HG03066 (cell line): ENCODE measurements at regions not wholly inside any gene's neighbourhood (a gene's known extent, or its start where the extent isn't known, plus 50 kb on each side); places are given as distances from the start of the nearest gene placed in this dataset.
"Not testable (repeated sequence)": the region's sequence is repeated elsewhere in the genome, so short reads cannot be mapped to it uniquely, and the experiment has no call there.

Source experiments
- ATAC-seq: cut with Tn5 transposase; IDR thresholded peaks from one replicate; pipeline ENCODE4 v1.9.1; 2021; ENCODE audit warnings: low read depth; ENCODE audit not compliant: unreplicated experiment

DNA sequence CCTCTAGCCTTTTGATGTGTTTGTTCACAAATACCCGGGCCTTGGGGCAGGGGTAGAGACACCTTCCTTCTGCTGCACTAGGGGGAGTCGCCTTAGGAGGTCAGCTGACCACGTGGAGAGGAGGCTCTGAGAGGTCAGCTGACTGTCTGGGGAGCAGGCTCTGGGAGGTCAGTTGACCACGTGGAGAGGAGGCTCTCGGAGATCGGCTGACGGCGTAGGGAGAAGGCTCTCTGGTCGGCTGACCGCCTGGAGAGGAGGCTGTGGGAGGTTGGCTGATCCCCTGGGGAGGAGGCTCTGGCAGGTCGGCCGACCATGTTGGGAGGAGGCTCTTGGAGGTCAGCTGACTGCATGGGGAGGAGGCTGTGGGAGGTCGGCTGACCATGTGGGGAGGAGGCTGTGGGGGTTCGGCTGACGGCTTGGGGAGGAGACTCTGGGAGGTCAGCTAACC lies 59.6 kb upstream of the LYZL1 start:
- no peak for ATAC-seq

DNA sequence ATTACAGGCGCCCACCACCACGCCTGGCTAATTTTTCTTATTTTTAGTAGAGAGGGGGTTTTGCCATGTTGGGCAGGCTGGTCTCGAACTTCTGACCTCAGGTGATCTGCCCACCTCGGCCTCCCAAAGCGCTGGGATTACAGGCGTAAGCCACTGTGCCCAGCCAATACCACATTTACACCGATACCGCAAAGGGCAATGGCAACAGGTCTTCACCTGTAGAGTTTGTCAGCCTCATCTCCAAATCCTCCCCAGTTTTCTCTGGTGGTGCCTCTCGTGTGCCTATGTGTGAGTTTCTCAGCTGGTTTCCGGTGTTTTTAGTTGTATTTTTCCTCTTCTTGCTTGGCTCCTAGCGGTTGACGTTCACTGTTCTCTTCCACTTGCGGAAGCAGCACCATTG lies 52.0 kb upstream of the LYZL1 start:
- not testable (repeated sequence) for ATAC-seq

DNA sequence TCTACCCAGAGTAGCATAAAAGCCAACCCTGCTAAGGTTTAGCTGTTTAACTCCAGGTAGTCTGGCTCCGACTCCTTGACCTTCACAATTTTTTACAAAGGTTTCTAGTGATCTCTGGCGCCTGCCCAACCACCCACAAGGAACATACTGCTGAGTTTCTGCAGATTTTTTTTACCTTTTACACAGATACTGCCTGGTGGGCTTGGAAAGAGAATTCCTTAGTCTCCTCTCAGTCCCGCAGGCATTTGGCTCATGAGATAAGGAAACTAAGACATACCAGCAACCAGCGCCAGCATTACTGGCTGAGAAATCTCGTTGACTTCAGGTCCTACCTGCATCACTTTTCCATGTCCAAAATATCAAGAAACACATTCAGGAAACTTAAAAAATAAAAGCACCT lies 51.1 kb upstream of the LYZL1 start:
- no peak for ATAC-seq

DNA sequence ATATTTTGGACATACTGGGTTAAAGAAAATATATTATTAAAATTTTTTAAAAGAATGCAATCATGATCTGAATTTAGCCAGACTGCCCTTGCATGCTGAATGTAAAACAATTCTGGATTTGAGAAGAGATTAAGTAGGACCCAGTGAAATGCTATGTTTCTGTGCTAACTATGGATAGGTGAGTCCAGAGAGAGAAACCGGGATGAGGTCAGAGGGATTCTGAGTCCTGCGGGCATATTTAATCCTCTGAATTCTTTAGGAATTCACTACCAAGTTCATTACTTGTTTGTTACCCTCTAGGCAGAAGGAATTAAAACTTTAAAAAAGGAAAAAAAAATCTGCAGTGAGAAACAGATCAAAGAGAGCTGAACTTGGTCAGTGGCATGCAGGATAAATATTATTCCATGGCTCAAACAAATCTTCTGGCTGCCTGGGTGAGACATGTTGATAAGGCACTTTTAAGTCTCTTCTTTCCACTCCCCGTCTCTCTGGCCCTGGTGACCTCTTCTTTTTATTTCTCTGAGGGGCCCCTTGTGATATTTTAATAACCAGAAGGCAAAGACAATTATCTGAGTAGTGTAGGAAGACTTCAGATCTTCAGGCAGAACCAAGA lies 50.2 kb upstream of the LYZL1 start:
- ATAC-seq = no peak
